Kidney (tissue), 13 donors: ENCODE measurements at regions not wholly inside any gene's neighbourhood (a gene's known extent, or its start where the extent isn't known, plus 50 kb on each side); places are given as distances from the start of the nearest gene placed in this dataset.

Experiments used
- DNase-seq, 5 donors: peaks; one replicate each; pipeline ENCODE4 v3.0.0-alpha.2; 2013 to 2020
- FAIRE-seq: peaks from 2 replicates; lab custom pipeline; 2012; peaks lifted over from hg19 to GRCh38; lab: Jason Lieb, UNC
- H3K27ac ChIP-seq, 2 donors: one replicate each; pipeline ENCODE4 v1.7.0; 2013; ENCODE audit warnings: low read depth in 2 of 2, low read length in 2 of 2, inconsistent platforms in 1 of 2
- H3K27me3 ChIP-seq: one replicate; pipeline ENCODE4 v1.7.1; 2013; ENCODE audit warnings: low read length, inconsistent platforms; ENCODE audit not compliant: control insufficient read depth, insufficient read depth
- H3K36me3 ChIP-seq, 3 donors: one replicate each; pipeline versions ENCODE4 v1.7.0 to v1.7.1; 2013; ENCODE audit warnings: low read length in 3 of 3, control low read depth in 1 of 3, inconsistent platforms in 1 of 3; ENCODE audit not compliant: insufficient read depth in 3 of 3, control insufficient read depth in 2 of 3
- H3K4me1 ChIP-seq, 3 donors: one replicate each; pipeline versions ENCODE4 v1.7.0 to v1.7.1; 2013; ENCODE audit warnings: low read length in 3 of 3, inconsistent platforms in 1 of 3, low read depth in 1 of 3; ENCODE audit not compliant: control insufficient read depth in 2 of 3, insufficient read depth in 2 of 3
- H3K4me3 ChIP-seq, 3 donors: one replicate each; pipeline versions ENCODE4 v1.7.0 to v1.8.1; 2013; ENCODE audit warnings: low read length in 3 of 3, control low read depth in 1 of 3, inconsistent platforms in 1 of 3
- H3K9ac ChIP-seq, 3 donors: one replicate each; pipeline versions ENCODE4 v1.7.0 to v1.7.1; 2013; ENCODE audit warnings: low read length in 3 of 3, control low read depth in 1 of 3, inconsistent platforms in 1 of 3
- H3K9me3 ChIP-seq, 3 donors: one replicate each; pipeline versions ENCODE4 v1.7.0 to v1.7.1; 2013; ENCODE audit warnings: low read length in 3 of 3, control low read depth in 1 of 3, inconsistent platforms in 1 of 3; ENCODE audit not compliant: control insufficient read depth in 2 of 3, insufficient read depth in 1 of 3
- intact Hi-C: fragments of 100-400 bp; cut with DNase I; formaldehyde crosslinking; loops from one replicate; pipeline ENCODE4 v1.11.1; 2022
- TF ChIP-seq, protein P1 (sequence below): IDR thresholded peaks from 3 replicates; pipeline ENCODE4 v1.5.1; 2012; ENCODE audit warnings: mild to moderate bottlenecking, moderate library complexity, borderline replicate concordance; ENCODE audit not compliant: insufficient read depth; ENCODE audit errors: extremely low read depth
- donor health status: control.
- donor health status: control.
- donor health status: control.
- donor health status: control.
- donor health status: control.
- donor health status: DM: yes; HTN: yes; CAD: no.
- donor health status: Normal renal cell carcinoma (clear cell type).

DNA sequence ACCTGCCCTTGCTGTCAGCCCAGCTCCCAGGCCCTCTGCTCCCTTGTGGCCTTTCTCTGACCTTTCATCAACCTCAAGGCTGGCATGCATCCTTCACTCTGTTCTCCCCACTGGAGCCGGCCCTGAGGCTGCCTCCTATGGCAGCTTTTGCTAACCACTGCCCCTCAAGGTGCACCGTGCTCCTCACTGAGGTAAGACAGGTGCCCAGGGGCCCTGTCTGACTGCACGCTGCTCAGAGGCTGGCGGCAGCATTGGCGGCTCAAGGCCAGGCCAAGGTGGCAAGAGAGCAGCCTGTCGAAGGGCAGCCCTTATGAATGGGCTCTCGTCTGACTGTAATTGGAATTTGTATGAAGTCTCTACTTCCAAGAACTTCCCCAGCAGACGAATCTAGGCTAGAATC lies 172.6 kb downstream of the ZNF248 start:
- Histone ChIP-seq H3K36me3 (no peaks in the 10 kb centered on the region), H3K4me1 (no peaks in the 10 kb centered on the region), H3K27ac (no peak overlapping the region), H3K4me3 (no peak overlapping the region), H3K27me3 (no peaks in the 10 kb centered on the region), H3K9me3 (peaks cover 0 to 4% (median 0%) of the 10 kb centered on the region in 3 donors), H3K9ac (no peak overlapping the region)
- TF ChIP-seq, protein P1, sequence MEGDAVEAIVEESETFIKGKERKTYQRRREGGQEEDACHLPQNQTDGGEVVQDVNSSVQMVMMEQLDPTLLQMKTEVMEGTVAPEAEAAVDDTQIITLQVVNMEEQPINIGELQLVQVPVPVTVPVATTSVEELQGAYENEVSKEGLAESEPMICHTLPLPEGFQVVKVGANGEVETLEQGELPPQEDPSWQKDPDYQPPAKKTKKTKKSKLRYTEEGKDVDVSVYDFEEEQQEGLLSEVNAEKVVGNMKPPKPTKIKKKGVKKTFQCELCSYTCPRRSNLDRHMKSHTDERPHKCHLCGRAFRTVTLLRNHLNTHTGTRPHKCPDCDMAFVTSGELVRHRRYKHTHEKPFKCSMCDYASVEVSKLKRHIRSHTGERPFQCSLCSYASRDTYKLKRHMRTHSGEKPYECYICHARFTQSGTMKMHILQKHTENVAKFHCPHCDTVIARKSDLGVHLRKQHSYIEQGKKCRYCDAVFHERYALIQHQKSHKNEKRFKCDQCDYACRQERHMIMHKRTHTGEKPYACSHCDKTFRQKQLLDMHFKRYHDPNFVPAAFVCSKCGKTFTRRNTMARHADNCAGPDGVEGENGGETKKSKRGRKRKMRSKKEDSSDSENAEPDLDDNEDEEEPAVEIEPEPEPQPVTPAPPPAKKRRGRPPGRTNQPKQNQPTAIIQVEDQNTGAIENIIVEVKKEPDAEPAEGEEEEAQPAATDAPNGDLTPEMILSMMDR = no peak
- no peak for FAIRE-seq
- no peak for DNase-seq
- intact Hi-C loops = no loop called here

DNA sequence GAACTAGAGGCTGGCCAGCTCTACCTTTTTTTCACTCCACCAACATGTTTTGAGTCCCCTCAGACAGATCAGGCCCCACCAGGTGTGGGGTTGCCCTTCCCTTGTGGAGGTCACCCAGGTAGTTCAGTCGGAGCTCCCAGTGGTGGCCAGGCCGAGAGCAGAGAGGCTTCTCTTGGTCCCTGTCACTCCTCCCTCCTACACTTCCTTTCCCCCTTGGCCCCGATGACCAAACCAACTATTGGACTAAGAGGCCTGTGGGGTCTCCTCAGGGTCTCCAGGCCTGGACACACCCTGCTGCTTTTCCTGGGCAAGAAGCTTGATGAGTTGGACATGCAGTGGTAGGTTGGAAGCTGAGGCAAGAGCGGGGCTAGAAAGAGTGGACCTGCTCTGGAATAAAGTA lies 174.8 kb downstream of the ZNF248 start:
- H3K4me3 ChIP-seq = no peak overlapping the region
- no peaks in the 10 kb centered on the region for H3K4me1 ChIP-seq
- FAIRE-seq (no peak), DNase-seq (no peak)
- intact Hi-C loops = no loop called here
- no peaks in the 10 kb centered on the region for H3K36me3 ChIP-seq
- no peak overlapping the region for H3K9ac ChIP-seq
- H3K9me3 ChIP-seq = no peaks in the 10 kb centered on the region
- no peaks in the 10 kb centered on the region for H3K27me3 ChIP-seq
- TF ChIP-seq, protein P1 = no peak
- no peak overlapping the region for H3K27ac ChIP-seq

DNA sequence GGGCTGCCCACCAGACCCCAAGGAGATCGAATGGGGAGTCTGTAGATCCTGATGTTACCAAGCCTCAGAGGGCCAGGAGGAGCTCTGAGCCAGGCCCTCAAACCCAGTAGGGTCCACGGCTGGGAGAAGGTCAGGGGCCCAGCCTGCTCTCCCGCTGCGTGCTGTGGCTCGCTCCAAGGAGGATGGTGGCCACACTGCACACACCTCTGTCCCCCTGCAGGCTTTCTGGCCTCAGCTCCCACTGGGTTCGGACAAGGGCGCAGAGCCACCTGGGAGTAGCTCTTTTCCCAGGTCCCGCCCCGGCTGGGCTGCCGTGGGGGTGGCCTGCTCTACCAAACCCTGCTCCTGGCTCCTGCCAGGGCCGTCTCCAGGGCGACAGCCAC lies 175.8 kb downstream of the ZNF248 start:
- FAIRE-seq = no peak
- H3K4me3 ChIP-seq = no peak overlapping the region
- intact Hi-C loops = no loop called here

More for the DNA sequence above, 175.8 kb downstream of the ZNF248 start:
- Histone ChIP-seq H3K36me3 (no peaks in the 10 kb centered on the region), H3K9me3 (no peaks in the 10 kb centered on the region), H3K4me1 (no peaks in the 10 kb centered on the region), H3K27ac (no peak overlapping the region), H3K9ac (no peak overlapping the region), H3K27me3 (no peaks in the 10 kb centered on the region)
- no peak for DNase-seq
- TF ChIP-seq, protein P1 = no peak
